HG03354 (cell line): ENCODE measurements at regions not wholly inside any gene's neighbourhood (a gene's known extent, or its start where the extent isn't known, plus 50 kb on each side); places are given as distances from the start of the nearest gene placed in this dataset.

ENCODE experiments used
- ATAC-seq: cut with Tn5 transposase; IDR thresholded peaks from one replicate; pipeline ENCODE4 v1.9.1; 2021; ENCODE audit warnings: mild to moderate bottlenecking; ENCODE audit not compliant: unreplicated experiment, poor library complexity, severe bottlenecking

DNA sequence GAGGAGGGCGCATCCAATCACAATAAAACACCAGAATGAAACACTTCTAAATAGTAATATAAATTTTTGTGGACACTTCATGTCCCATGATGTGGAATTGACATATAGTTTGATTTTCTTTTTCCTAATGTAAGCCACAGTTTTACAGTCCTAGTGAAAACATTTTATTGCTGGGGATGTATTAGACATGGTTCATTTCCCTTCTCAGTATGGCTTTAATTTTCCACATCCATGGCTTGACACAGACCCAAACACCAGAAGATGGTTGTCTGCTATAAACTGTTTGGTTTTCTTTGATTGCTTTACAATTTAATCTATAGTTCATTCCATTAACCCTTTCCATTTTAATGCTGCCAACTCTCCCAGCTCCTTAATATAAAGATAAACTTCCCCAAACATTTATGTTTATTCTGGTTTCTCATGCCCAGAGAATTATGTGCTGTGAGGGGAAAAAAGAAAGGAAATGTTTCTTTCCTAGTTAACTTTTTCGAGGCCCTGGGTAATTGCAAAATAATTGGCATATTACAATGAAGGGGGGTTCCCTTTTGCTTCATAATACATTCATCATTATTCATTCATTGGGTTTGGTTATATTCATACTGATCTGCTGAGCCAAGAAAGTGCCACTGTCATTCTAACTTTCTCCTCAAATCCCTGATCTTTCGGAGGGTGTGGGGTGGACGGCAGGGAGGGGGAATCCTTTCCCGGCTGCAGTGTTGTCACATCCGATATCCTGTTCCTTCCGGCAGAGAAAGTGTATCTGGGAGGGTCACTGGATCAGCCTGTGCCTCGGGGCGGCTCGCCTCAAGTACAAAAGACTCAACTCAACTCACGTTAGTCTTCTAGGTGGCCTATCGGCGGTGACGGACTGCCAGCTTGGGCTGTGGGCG is 127.6 kb upstream of the TFAP2D start:
- no peak for ATAC-seq

DNA sequence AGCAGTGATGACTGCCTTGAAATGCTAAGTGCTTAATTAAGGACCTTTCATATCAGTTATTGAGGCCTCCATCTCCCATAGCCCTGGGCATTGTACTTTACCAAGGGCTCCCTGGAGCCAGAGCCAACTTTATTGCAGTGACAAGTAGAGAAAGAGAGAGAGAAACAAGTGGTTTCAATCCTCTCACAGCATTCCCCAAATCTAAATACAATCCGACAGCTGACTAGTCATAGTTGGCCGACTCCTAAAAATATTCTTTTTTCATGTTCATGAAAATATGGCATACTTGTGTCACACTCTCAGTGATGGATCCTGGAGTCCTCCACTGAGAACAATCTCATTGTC is 127.0 kb upstream of the TFAP2D start:
- no peak for ATAC-seq

DNA sequence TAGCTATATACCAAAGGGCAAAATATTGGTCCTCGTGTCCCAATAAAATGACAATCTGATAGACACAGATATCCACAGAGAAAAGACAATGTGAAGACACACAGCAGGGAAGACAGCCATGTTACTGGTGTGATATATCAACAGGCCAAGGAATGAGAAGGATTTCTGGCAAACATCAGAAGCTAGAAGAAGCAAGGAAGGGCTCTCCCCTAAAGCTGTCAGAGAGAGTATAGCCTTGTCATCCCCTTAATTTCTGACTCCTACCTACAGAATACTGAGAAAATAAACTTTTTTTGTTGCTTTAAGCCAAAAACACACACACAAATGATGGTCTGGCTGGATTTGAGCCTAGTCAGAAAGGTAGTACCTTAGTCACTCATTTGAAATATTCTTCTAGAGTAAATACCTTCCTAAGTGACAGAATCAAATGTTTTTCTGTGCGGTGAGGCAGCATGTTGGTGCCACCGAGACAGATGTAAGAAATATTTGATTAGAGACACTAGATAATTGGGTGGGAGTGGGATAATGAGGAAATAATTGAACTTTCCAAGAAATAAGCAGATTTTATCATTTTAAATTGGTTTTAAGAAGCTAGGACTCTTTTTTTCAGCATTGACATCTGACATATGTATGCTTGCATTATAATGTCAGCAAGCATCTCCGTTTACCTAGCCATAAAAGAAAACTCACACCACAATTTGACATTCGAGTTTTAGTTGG is 123.4 kb upstream of the TFAP2D start:
- no peak for ATAC-seq

DNA sequence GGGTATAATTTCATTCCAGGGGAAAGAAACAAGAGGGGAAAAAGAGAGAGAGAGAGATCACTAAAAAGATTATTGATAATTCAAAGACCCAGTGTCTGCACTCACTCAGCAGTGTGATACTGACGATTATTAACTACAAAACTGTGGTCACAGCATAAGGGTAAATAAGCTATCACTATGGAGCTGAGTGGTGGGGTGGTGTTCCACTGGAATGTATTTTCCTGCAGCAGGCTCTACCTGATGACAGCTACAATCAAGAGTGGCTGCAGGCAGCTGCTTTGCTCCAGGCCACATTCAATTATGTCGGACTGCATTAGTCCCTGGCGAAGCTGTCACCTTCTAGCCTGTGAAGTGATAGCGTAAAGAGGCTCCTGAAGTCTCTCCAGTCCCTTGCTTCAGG is 122.2 kb upstream of the TFAP2D start:
- ATAC-seq: no peak

DNA sequence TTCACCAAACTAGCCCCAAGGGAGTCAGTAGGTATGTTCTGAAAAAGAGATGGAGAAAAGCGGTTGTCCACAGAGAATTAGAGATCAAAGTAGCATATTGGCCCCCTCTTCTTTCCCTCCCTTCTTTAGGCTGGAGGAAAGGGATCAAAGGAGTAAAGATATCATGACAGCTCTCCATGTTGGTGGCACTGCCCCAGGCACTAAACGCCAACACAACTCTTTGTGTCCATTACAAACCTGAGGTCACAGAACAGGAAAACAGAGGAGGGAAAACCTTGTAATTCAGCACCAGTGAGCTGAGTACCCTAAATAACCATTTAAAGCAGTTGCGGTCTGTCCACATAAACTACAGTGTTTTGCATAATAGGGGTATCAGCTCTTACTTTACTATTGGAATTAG is 113.0 kb upstream of the TFAP2D start:
- no peak for ATAC-seq

DNA sequence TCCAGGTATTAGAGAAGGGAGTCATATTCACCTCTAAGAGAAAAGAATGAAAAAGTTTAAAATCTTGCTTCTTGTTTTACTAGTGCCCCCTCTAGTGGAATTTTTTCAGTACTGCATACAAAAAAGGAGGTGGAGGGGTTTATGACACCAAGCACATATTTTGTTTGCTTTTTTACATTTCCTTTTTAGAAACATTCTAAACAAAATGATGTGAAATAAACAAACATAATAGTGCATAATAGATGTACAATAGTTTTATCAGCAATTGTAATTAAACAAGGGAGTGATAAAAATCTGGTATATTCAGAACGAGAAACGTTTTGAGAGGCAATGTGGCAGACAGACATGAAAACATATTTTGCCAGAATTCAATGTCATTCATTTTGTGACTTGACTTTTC is 111.0 kb upstream of the TFAP2D start:
- ATAC-seq: no peak

DNA sequence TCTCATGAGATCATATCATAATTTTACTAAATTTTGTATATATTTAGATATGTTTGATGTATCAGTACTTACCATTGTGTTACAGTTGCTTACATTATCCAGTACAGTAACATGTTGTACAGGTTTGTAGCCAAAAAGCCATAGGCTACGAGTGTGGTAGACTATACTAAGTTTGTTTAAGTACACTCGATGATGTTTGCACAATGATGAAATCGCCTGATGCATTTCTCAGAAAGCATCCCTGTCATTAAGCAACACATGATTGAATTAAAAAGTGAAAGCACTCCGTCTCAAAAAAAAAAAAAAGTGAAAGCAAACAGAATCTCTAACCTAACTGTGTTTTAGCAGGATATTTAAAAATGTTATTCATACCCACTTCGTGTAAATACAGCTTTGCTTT is 104.9 kb upstream of the TFAP2D start:
- no peak for ATAC-seq

DNA sequence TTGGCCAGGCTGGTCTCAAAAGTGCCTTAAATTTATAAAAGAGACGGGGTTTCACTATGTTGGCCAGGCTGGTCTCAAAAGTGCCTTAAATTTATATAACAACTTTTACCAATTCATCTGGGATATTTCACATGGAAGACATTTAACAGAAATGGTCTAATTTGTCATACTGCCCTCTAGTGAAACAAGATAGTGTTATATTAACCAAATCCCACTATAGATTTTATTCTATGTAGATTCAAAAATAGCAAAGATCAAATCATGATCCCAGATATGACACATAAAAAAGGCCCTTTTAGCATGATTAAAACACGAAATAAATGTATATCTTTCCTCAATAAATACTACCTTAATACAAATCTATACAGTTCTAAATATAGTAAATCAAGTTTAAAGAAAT is 102.8 kb upstream of the TFAP2D start:
- no peak for ATAC-seq

DNA sequence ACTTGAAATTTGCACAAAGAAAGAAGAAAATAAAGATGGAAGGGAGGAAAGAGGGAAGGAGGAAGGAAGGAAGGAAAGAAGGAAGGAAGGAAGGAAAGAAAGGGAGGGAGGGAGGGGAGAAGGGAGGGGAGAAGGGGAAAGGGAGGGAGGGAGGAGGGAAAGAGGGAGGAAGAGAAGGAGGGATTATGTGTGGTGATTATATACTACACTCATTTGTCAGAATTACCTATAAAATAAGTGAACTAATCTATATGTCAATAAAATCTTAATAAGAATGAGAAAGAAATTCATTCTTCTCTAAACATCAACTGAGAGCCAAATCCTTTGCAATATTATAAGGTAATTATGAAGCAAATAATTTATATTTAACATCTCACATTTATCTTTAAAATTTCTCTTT is 77.9 kb upstream of the TFAP2D start:
- no peak for ATAC-seq

DNA sequence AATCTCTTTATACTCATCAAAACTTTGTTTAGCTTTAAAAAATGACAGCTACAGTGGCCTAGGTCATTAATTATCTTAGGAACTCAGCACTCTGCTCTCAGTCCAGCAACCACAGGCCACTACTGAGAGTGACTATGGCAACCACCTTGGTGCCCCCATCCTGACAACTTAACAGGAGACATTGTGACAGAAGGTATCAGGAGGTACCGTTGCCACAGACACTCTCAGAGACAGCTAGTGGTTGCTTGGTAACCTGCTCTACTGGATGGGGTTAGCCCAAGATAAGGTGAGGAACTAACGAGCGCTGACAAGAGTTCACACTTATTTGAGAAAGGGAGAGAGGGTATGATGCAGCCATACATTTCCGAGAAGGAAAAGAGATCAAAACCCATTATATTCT is 76.1 kb upstream of the TFAP2D start:
- no peak for ATAC-seq

DNA sequence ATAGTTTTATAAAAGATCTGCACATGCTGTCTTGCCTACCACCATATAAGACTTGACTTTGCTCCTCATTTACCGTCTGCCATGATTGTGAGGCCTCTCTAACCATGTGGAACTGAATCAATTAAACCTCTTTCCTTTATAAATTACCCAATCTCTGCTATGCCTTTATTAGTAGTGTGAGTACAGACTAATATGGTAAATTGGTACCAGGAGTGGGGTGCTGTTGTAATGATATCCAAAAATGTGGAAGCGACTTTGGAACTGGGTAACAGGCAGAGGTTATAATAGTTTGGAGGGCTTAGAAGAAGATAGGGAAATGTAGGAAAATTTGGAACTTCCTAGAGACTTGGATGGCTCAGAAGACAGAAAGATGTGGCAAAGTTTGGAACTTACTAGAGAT is 64.2 kb upstream of the TFAP2D start:
- ATAC-seq: no peak

DNA sequence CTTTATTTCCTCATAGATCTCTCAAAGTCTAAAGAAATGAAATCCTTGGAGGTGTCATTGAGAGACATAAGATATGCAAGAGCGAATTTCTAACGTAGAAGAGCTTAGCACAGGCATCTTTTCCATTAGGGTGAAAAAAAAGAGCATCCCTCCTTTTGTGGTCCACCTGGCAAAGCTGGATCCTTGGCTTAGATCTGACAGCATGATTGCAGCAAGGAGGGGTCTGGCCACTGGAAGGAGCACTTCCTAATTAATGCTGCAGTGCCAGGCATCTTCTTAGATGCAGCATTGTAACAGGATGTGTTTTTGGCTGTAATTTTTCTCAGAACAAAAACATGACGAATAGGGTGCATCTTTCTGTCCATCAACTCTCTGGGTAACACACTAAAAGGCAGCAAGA is 60.1 kb upstream of the TFAP2D start:
- no peak for ATAC-seq

DNA sequence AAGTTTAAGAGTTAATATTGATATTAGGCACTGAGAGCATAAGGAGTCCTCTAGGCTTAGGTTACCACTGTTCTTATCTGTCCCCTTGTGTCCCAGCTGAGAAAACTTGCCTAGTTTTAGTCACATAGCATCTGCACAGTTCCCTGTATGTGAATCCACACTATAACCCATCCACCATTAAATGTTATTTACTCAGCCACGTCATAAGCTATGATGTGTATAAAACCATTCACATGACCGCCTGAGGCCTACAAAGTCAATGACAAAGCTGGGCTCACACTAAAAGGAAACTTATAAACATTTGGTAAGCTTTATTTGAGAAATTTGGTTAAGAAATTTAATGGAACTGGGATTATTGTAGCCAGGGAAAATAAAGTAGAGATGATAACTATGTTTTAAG is 59.2 kb upstream of the TFAP2D start:
- no peak for ATAC-seq

DNA sequence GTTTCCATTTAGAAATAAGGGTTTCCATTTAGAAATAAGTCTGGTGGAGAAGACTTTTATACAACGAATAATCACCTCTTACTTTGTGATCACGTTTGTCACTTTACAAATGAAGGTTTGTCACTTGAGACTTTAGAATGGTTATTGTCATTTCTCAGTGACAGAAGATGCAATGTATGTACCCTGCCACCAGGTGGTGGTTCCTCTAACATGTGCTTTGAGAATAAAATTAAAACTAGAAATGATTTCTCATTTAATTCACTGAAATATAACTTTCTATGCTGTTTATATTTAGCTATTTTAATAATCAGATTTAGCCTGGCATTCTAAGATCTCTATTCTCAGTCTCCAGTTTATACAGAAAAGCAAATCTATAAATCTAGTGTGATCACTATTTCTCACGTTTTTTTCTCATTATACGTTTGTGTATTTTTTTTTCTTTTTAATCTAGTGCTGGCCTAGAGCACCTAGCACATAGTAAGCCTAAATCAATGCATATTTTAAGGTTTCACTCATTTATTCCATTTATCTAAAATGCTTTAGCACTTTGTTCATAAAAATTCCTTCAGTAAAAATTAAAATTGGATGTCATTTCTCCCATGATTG is 57.4 kb upstream of the TFAP2D start:
- peak; percentile 83 for ATAC-seq

DNA sequence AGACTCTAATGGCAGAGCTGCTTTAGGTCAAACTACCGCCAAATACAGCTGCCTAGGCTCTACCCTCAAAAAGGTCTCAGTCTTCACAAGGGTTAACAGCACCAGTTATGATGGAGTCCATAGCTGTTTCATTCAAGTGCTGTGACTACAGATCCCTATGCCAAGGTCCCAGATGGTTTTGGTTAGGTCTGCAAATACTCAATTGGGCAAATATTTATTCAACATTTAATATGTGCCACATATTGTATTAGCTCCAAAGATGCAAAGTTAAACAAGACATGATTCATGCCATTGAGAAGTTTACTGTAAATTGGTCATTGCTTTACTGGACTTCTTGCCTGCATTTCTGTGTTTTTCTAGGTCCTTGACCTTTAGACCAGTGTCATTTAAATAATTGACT is 55.8 kb upstream of the TFAP2D start:
- ATAC-seq: no peak

DNA sequence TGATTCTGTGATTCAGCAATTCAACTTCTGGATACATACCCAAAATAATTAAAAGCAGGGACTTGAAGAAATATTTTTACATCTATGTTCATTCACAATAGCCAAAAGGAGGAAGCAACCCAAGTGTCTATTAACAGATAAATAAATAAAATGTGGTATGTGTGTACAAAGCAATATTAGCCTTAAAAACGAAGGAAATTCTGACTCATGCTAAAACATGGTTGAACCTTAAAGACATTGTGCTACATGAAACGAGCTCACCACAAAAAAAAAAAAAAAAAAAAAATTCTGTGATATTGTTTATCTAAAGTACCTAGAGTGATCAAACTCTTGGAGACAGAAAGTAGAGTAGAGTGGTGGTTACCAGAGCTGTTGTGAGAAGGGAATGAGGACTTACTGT is 54.8 kb upstream of the TFAP2D start:
- ATAC-seq: no peak

DNA sequence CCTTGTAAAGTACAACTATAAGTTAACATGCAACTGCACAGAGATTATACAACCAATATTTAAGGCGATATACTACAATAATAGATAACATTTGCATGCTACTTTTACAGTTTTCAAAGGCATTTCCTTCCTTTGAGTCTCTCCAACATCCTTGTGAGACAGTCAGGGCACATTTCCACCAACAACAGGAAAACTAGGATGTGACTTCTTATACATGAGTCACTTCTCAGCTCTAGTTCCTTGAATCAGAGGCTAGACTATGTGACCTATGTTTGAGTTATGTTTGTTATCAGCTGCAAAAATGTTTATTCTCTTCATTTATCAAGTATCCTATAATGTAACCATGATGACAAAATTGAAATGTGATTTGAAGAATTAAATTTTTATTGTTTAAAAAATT is 51.7 kb upstream of the TFAP2D start:
- no peak for ATAC-seq
